ENCODE measurements at regions not wholly inside any gene's neighbourhood (a gene's known extent, or its start where the extent isn't known, plus 50 kb on each side); places are given as distances from the start of the nearest gene placed in this dataset.
"Not testable (repeated sequence)": the region's sequence is repeated elsewhere in the genome, so short reads cannot be mapped to it uniquely, and the experiment has no call there.

GRCh38 chr4:79599691-79600090, 191.7 kb upstream of the GK2 start:
- Mint-ChIP-seq H3K27me3 (no peaks in the 10 kb centered on the region), H3K36me3 (ENCODE audit: low read depth) (no peaks in the 10 kb centered on the region), H3K27ac (no peak overlapping the region), H3K4me1 (ENCODE audit: low read depth) (peaks cover 6% of the 10 kb centered on the region), H3K9me3 (peaks cover 26% of the 10 kb centered on the region), H3K4me3 (no peak overlapping the region)
- intact Hi-C loops (cut with micrococcal nuclease) = no loop called here

- Mint-ChIP-seq H3K4me3 (no peak overlapping the region), H3K27ac (no peak overlapping the region), H3K27me3 (no peaks in the 10 kb centered on the region), H3K4me1 (ENCODE audit: low read depth) (peaks cover 6% of the 10 kb centered on the region), H3K9me3 (peaks cover 26% of the 10 kb centered on the region), H3K36me3 (ENCODE audit: low read depth) (no peaks in the 10 kb centered on the region)
- intact Hi-C loops (cut with micrococcal nuclease) = no loop called here
These were observed 190.8 kb upstream of the GK2 start for GRCh38 chr4:79598801-79599200.

- peaks cover 26% of the 10 kb centered on the region for H3K9me3 Mint-ChIP-seq
- no peak overlapping the region for H3K4me3 Mint-ChIP-seq
- peaks cover under 1% of the 10 kb centered on the region for H3K4me1 Mint-ChIP-seq (ENCODE audit: low read depth)
- H3K27ac Mint-ChIP-seq = no peak overlapping the region
- intact Hi-C loops (cut with micrococcal nuclease) = no loop called here
- no peaks in the 10 kb centered on the region for H3K27me3 Mint-ChIP-seq
- no peaks in the 10 kb centered on the region for H3K36me3 Mint-ChIP-seq (ENCODE audit: low read depth)
These were observed 190.2 kb upstream of the GK2 start for GRCh38 chr4:79598214-79598613.

- intact Hi-C loops (cut with micrococcal nuclease) = no loop called here
- Mint-ChIP-seq H3K4me3 (no peak overlapping the region), H3K27ac (no peak overlapping the region), H3K4me1 (ENCODE audit: low read depth) (no peaks in the 10 kb centered on the region), H3K27me3 (no peaks in the 10 kb centered on the region), H3K9me3 (peaks cover 23% of the 10 kb centered on the region), H3K36me3 (ENCODE audit: low read depth) (no peaks in the 10 kb centered on the region)
These were observed 189.2 kb upstream of the GK2 start for GRCh38 chr4:79597266-79597665.

GRCh38 chr4:79592218-79592617, 184.2 kb upstream of the GK2 start:
- H3K9me3 Mint-ChIP-seq; H3K27ac Mint-ChIP-seq; H3K4me1 Mint-ChIP-seq (ENCODE audit: low read depth); intact Hi-C loops (cut with micrococcal nuclease); H3K36me3 Mint-ChIP-seq (ENCODE audit: low read depth); H3K27me3 Mint-ChIP-seq; H3K4me3 Mint-ChIP-seq: not testable (repeated sequence)

GRCh38 chr4:79588679-79589078, 180.7 kb upstream of the GK2 start:
- H3K36me3 Mint-ChIP-seq (ENCODE audit: low read depth) = no peaks in the 10 kb centered on the region
- no peak overlapping the region for H3K4me3 Mint-ChIP-seq
- no peaks in the 10 kb centered on the region for H3K9me3 Mint-ChIP-seq
- intact Hi-C loops (cut with micrococcal nuclease) = no loop called here
- H3K27me3 Mint-ChIP-seq = no peaks in the 10 kb centered on the region
- H3K27ac Mint-ChIP-seq = no peak overlapping the region
- no peaks in the 10 kb centered on the region for H3K4me1 Mint-ChIP-seq (ENCODE audit: low read depth)

GRCh38 chr4:79587207-79587606, 179.2 kb upstream of the GK2 start:
- H3K27me3 Mint-ChIP-seq; intact Hi-C loops (cut with micrococcal nuclease); H3K4me3 Mint-ChIP-seq; H3K4me1 Mint-ChIP-seq (ENCODE audit: low read depth); H3K36me3 Mint-ChIP-seq (ENCODE audit: low read depth); H3K9me3 Mint-ChIP-seq; H3K27ac Mint-ChIP-seq: not testable (repeated sequence)

GRCh38 chr4:79585834-79586233, 177.8 kb upstream of the GK2 start:
- intact Hi-C loops (cut with micrococcal nuclease) = no loop called here
- Mint-ChIP-seq H3K4me1 (ENCODE audit: low read depth) (no peaks in the 10 kb centered on the region), H3K4me3 (no peak overlapping the region), H3K9me3 (no peaks in the 10 kb centered on the region), H3K36me3 (ENCODE audit: low read depth) (no peaks in the 10 kb centered on the region), H3K27me3 (no peaks in the 10 kb centered on the region), H3K27ac (no peak overlapping the region)

- no peaks in the 10 kb centered on the region for H3K36me3 Mint-ChIP-seq (ENCODE audit: low read depth)
- no peaks in the 10 kb centered on the region for H3K27me3 Mint-ChIP-seq
- intact Hi-C loops (cut with micrococcal nuclease) = no loop called here
- H3K4me1 Mint-ChIP-seq (ENCODE audit: low read depth) = no peaks in the 10 kb centered on the region
- H3K9me3 Mint-ChIP-seq = no peaks in the 10 kb centered on the region
- H3K4me3 Mint-ChIP-seq = no peak overlapping the region
- H3K27ac Mint-ChIP-seq = no peak overlapping the region
These were observed 177.3 kb upstream of the GK2 start for GRCh38 chr4:79585330-79585729.

- intact Hi-C loops (cut with micrococcal nuclease) = no loop called here
- Mint-ChIP-seq H3K36me3 (ENCODE audit: low read depth) (no peaks in the 10 kb centered on the region), H3K9me3 (no peaks in the 10 kb centered on the region), H3K4me3 (no peak overlapping the region), H3K27ac (no peak overlapping the region), H3K27me3 (no peaks in the 10 kb centered on the region), H3K4me1 (ENCODE audit: low read depth) (no peaks in the 10 kb centered on the region)
These were observed 176.9 kb upstream of the GK2 start for GRCh38 chr4:79584902-79585301.

GRCh38 chr4:79584352-79584751, 176.3 kb upstream of the GK2 start:
- H3K36me3 Mint-ChIP-seq (ENCODE audit: low read depth) = no peaks in the 10 kb centered on the region
- H3K27me3 Mint-ChIP-seq = no peaks in the 10 kb centered on the region
- H3K9me3 Mint-ChIP-seq = no peaks in the 10 kb centered on the region
- no peak overlapping the region for H3K4me3 Mint-ChIP-seq
- intact Hi-C loops (cut with micrococcal nuclease) = no loop called here
- no peak overlapping the region for H3K27ac Mint-ChIP-seq
- H3K4me1 Mint-ChIP-seq (ENCODE audit: low read depth) = no peaks in the 10 kb centered on the region

GRCh38 chr4:79578606-79579005, 170.6 kb upstream of the GK2 start:
- no peak overlapping the region for H3K27ac Mint-ChIP-seq
- peaks cover 1% of the 10 kb centered on the region for H3K27me3 Mint-ChIP-seq
- no peaks in the 10 kb centered on the region for H3K9me3 Mint-ChIP-seq
- H3K4me1 Mint-ChIP-seq (ENCODE audit: low read depth) = peaks cover 5% of the 10 kb centered on the region
- intact Hi-C loops (cut with micrococcal nuclease) = loop anchor here (5.0 kb wide), 1 partner anchor 626 kb away; no protein-coding TSS in a partner anchor
- H3K36me3 Mint-ChIP-seq (ENCODE audit: low read depth) = no peaks in the 10 kb centered on the region
- H3K4me3 Mint-ChIP-seq = no peak overlapping the region

GRCh38 chr4:79576429-79576753, 168.4 kb upstream of the GK2 start:
- no peaks in the 10 kb centered on the region for H3K9me3 Mint-ChIP-seq
- peaks cover 1% of the 10 kb centered on the region for H3K27me3 Mint-ChIP-seq
- no peak overlapping the region for H3K4me3 Mint-ChIP-seq
- H3K36me3 Mint-ChIP-seq (ENCODE audit: low read depth) = no peaks in the 10 kb centered on the region
- H3K27ac Mint-ChIP-seq = no peak overlapping the region
- H3K4me1 Mint-ChIP-seq (ENCODE audit: low read depth) = peaks cover 5% of the 10 kb centered on the region
- intact Hi-C loops (cut with micrococcal nuclease) = loop anchor here (5.0 kb wide), 1 partner anchor 624 kb away; no protein-coding TSS in a partner anchor

- H3K27ac Mint-ChIP-seq = no peak overlapping the region
These were observed 167.8 kb upstream of the GK2 start for GRCh38 chr4:79575709-79576428.

More at GRCh38 chr4:79575709-79576428, 167.8 kb upstream of the GK2 start:
- Mint-ChIP-seq H3K27me3 (peaks cover 1% of the 10 kb centered on the region), H3K36me3 (ENCODE audit: low read depth) (no peaks in the 10 kb centered on the region), H3K9me3 (no peaks in the 10 kb centered on the region), H3K4me1 (ENCODE audit: low read depth) (peaks cover 5% of the 10 kb centered on the region), H3K4me3 (no peak overlapping the region)
- intact Hi-C loops (cut with micrococcal nuclease) = loop anchor here (5.0 kb wide), 1 partner anchor 624 kb away; no protein-coding TSS in a partner anchor

Measured in dendritic cell treated with granulocyte-macrophage colony-stimulating factor and Interleukin-4, amounts not matched to agents 40 ng/mL and 50 ng/mL, for 4 days (primary cell).